ENCODE measurements at regions not wholly inside any gene's neighbourhood (a gene's known extent, or its start where the extent isn't known, plus 50 kb on each side); places are given as distances from the start of the nearest gene placed in this dataset.

DNA sequence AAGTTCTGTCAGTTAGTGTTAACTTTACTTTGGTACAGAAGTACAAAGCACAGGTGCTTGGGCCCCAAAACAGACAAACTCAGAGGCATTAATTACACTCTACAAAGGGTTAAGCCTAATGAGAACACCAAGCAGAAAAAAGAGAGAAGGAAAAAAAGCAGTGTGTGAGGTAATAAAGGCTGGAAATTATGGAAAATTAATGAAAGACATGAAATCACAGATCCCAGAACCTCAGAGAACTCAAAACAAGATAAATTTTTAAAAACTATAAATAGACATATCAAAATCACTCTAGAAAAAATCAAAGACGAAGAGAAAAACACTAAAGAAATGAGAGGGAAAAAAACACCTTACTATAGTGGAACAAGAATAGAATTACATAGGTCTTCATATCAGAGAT is 354.2 kb upstream of the ADAMTS16 start:
- DNase-seq (ENCODE audit: low read depth, low spot score), result no peak

DNA sequence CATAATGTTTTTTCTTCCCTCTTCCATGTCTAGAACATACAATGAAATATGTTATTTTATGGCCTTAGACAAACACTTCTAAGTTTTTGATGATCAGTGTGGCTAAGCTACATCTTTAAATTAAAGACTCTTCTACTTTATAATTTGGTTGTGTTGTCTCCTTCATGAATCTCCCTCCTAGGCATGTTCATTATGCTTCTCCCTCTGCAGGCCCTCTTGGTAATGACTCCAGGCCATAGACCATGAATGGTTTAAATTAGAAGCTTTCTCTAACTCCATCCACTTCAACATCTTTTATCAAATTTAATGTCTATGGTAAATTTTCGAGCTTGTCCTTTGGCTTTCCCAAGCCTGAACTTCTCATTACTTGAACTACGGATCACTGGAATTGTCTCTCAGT is 342.7 kb upstream of the ADAMTS16 start:
- DNase-seq (ENCODE audit: low read depth, low spot score), result no peak

DNA sequence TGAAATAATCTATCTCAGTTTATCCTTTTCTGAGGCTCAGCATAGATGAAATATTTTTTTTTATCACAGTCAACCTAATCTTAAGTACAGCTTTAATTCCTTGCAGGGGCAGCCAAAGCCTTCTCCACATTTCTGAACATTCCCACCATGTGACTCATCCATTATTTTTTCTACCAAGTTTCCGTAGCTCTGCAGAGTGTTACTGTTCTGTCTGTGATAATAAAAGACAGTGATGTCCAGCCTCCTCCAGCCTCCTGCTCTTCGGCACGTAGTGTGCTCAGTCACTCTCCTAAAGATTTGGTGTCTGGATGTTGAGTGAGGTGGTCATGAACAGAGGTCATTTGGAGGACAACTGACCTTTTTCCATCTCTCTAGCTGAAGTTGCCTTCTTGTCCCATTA is 338.1 kb upstream of the ADAMTS16 start:
- no peak for DNase-seq (ENCODE audit: low read depth, low spot score)

DNA sequence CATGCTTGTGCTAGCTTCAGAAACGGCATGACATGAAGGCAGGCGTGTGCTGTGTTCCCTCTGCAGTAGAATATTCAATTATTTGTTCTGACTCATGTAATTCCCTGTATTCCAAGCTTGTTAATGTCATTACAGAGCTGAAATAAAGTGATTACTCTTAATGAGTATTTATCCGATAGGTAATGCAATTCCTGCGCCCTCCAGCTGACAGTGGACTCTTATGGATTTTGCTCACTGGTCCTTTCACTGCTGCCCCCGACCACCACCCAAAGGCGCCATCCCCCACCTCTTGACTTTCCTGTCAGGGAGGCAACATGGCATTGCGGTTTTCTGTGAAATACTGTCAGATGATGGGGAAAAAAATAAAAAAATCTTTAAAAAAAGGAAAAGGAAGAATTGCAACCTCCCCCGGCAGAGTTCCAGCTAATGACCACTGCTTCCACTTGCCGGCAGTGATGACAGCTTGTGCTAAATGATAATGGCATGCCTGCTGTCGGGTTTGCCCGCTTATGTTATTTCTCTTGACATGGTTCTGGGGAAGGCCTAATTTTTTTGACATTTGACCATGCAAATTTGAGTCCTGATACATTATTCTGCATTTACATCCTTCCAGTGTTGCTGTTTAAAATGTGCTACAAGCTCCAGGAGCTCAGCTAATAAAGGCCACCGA is 335.3 kb upstream of the ADAMTS16 start:
- DNase-seq (ENCODE audit: low read depth, low spot score), result no peak

DNA sequence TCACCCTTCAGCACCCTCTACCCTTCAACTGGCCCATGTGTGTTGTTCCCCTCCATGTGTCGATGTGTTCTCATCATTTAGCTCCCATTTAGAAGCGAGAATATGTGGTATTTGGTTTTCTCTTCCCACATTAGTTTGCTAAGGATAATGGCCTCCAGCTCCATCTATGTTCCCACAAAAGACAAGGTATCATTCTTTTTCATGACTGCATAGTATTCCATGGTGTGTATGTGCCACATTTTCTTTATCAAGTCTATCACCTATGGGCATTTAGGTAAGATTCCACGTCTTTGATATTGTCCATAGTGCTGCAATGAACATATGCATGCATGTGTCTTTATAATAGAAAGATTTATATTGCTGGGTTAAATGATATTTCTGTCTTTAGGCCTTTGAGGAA is 325.1 kb upstream of the ADAMTS16 start:
- DNase-seq (ENCODE audit: low read depth, low spot score), result no peak

DNA sequence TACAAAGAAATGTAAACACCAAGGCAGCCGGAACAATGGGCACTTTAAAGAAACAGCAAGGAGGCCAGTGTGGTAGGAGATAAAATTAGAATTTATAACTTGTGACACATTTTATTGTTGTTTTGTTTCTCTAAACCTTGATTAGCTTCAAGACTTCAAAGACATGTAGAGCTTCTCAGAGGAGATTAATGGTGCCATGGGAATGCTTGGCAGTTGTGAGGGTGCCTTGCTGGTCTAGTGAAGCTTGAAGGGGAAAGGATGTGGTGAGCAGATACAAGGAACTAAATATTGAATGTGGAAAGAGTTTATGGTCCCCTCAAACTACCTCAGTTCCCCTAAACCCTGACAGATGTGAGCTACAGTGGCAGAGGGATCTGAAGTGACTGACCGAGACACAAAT is 322.4 kb upstream of the ADAMTS16 start:
- DNase-seq (ENCODE audit: low read depth, low spot score), result no peak

DNA sequence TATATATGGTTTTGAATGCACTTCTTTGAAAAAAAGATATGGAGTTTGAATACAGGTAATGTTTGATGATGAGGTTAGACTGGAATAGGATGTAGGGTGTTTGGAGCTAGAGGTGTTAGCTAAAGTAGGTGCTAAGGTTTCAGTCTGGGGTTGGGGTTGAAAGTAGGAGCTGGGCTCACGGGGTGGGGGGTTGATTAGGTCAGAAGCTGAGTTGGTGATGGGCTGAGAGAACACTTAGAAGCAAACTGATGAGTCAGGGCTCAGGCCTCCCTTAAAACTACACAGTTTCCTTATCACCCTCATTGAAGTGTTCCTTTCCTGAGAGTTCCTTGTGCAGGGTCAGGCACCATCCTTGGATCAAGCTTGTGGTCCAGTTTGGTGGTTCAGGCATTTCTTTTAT is 308.8 kb upstream of the ADAMTS16 start:
- DNase-seq (ENCODE audit: low read depth, low spot score), result no peak

DNA sequence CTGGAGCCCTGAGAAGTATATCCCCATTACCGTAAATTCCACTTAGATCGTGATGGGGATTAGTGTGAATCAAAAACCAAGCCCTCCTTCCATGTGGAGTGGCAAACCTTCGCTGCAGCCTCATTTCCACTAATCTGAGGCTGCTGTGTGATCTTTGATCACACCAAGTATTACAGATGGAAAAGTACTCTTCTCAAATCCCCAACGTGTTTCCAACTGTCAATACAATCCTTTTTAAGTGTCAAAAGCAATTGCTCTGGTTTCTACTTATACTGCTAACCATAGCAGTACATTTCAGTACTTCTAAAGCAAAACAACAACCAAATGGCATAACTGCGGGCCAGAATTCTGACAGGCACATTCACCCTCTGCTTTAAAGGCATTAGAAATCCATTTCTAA is 307.7 kb upstream of the ADAMTS16 start:
- no peak for DNase-seq (ENCODE audit: low read depth, low spot score)

DNA sequence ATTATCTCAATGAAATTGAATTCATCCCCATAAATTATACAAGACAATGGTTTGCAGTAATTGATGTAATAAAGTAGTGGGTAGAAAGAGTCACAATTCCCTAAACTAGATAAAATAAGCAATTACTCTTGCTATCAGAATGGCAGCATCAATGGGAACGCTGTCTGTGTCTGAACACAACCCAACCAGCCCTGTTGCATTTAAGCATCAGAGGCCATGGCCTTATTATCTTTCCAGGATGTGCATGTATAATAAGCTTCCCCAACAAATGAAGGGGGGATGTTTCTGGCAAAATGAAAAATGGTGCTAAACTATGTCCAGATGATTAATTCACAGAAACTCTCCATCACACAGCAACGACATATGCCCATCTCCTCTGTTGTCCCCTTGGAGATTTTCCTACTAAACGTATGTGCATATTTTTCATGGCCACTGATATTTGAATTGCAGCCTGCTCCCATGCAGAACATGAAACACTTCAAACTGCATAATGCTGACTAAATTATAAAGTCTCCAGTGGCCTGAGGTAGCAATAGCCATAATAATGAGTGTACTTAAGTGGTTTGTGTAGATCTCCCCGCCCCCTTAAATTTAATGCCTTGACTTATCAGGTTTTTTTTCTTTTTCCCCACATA is 306.9 kb upstream of the ADAMTS16 start:
- DNase-seq (ENCODE audit: low read depth, low spot score), result no peak

DNA sequence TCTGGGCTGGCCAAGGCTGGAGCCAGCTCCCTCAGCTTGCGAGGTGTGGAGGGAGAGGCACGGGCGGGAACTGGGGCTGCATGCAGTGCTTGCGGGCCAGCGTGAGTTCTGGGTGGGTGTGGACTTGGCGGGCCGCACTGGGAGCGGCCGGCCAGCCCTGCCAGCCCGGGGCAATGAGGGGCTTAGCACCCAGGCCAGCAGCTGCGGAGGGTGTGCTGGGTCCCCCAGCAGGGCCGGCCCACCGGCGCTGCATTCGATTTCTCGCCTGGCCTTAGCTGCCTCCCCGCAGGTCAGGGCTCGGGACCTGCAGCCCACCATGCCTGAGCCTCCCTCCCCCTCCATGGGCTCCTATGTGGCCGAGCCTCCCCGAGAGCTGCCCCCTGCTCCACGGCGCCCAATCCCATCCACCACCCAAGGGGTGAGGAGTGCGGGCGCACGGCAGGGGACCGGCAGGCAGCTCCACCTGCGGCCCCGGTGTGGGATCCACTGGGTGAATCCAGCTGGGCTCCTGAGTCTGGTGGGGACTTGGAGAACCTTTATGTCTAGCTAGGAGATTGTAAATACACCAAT is 302.6 kb upstream of the ADAMTS16 start:
- no peak for DNase-seq (ENCODE audit: low read depth, low spot score)

DNA sequence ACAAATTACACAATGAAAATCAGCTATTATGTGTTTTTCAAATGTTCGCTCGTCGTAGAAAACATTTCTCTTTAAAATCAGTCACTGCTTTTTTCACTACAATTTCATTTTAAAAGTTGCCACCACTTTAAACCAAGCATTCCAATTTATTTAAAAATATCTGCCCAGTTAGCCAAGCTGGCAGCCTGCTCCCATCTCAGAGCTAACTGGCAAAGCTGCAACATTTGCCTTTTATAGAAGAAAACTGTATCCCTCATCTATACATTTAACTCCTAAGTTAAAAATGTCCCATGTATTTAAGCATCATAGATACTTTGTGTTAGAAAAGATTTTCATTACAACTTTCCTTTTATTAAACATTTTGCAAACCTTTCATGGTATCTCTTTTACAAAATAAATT is 294.9 kb upstream of the ADAMTS16 start:
- no peak for DNase-seq (ENCODE audit: low read depth, low spot score)

DNA sequence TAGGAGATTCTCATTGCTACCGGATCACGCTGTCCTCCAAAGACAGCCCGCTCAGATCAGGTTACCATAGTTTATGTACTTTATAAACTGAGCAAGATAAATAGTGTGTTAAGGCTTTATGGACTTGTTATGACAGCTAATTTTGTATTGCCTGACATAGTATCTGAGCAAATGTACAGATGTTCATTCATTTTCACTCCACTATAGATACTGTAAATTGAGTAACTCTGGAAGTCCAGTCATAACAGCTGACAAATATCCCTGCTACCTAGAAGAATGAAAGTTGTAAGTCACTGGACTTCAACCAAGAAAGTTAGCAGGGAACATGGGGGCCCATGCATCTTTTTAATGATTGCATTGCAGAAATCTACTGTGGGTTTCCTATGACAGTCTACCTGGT is 292.4 kb upstream of the ADAMTS16 start:
- no peak for DNase-seq (ENCODE audit: low read depth, low spot score)

DNA sequence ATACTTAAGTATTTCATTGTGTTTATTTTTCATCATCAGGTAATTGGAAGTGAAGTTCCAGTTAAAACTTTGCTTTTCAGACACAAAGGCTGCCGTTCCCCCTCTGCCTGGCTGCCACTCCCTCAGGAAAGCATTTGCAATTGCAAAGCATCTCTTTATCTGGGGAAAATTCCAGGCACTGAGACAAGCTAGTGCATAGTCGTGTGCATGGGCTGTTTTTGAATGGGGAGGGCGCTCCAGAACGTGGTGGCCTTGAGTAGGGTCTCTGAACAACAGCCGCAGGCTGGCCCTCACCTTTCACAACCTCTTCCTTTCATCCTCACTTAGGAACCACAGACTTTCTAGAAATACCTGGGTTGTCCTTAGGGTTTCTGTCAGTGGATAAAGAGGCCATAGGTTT is 285.1 kb upstream of the ADAMTS16 start:
- DNase-seq (ENCODE audit: low read depth, low spot score), result no peak

DNA sequence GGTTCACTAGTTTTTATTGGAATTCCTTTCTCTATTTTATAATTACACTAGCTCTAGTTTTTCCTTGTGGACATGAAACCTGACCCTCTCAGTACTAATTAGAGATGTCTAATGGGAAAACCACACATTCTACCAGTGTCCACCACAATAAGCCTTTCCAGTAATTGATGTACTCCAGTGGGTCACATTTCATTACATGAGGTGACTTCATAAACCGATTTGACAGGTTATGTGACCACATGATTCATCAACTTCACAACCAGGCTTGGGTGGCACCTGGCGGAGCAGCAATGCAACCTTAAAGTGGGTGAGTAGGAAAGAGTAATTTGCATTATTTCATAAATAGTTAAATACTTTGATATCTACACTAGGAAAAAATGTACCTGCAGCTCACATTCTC is 284.2 kb upstream of the ADAMTS16 start:
- DNase-seq (ENCODE audit: low read depth, low spot score), result no peak

DNA sequence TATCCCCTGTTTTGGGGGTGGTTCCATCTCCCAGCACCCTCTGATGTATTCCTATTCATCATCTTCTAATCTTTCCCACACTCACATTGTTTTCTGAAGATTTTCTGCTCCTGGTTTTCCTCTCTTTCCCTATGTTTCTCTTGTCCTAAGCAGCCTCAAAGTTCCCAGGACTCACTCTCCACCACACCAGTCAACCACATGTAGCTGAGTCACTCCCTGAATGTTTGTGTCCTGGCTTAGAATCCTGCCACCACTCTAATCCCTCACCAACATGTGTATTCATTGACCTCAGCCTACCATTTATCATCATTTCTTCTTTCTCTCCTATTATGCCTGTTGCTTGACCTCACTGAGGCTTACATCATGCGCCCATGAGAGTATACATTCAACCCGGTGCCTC is 282.4 kb upstream of the ADAMTS16 start:
- no peak for DNase-seq (ENCODE audit: low read depth, low spot score)

DNA sequence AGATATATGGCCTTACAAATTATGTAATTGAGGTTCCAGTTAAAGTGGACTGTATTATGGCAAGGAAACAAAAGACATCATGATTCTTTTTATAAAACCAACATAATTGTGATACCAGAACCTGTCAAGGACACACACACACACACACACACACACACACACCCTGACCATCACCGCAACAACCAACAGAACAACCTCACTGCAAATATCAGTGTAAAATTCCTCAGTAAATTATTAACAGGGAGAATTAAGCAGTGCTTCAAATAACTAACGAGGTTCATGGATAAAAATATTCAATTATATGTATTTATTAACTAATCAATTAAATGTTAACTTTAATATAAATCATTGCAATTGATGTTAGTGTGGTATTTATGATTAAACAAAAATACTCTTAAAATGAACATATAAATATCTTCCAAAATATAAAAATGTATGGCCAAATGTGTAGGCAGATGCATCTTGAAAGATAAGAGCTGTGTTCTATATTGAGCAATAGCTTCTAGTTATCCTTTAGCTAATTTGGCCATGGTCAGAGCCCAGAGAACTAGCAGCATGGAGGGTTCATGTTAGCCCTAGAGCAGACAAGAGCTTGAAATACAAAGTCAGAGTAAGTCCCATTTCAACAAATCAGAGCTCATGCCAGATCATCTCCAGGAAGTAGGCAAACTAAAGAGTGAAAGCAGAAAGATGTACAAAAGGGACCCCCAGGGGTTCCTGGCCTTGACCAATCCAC is 280.5 kb upstream of the ADAMTS16 start:
- no peak for DNase-seq (ENCODE audit: low read depth, low spot score)

DNA sequence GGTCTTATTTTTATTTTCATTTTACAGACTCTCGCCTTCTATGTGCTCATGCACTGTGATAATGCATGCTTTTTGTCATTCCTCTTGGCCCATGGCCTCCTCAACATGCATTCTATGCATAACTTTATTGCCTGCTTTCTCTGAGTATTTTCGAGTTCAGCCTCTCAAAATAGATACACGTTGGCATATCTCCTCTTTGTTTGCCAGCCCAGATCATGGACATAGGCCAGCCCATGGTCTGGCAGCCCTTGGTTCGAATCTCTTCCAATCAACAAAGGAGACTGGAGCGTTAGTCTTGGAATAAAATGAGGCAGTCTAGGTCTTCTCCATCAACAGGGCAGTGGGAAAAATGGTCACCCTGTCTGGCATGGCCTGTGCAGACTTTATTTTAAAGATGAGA is 279.5 kb upstream of the ADAMTS16 start:
- DNase-seq (ENCODE audit: low read depth, low spot score), result no peak

DNA sequence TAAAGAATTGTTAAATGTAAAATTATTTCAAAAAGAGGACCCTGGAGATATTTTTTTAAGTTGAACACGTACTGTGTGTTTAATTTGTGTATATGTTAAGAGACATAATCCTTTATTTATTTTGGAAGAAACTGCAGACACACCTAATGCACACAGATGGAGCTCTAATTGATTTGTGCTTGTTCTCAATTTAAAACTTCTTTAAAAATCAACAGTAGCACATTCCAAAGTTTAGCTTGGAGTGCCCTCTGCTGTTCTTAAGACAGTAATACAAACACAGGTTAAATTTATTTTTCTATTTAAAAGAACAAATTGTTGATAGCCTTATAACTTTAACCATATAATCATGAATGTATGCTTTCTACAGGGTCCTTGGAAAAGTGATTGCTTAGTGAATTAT is 277.6 kb upstream of the ADAMTS16 start:
- DNase-seq (ENCODE audit: low read depth, low spot score), result peak; percentile 7

DNA sequence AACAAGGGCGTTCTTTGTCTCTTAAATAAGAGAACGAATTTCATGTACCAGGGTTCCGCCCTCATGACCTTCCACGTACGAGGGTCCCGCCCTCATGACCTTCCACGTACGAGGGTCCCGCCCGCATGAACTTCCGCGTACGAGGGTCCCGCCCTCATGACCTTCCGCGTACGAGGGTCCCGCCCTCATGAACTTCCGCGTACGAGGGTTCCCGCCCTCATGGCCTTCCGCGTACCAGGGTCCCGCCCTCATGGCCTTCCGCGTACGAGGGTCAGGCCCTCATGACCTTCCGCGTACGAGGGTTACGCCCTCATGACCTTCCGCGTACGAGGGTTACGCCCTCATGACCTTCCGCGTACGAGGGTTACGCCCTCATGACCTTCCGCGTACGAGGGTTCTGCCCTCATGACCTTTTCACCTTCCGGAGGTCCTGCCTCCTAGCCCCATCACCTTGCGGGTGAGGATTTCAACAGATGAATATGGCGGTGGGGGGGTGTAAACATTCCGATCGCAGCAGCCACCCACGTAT is 273.9 kb upstream of the ADAMTS16 start:
- no peak for DNase-seq (ENCODE audit: low read depth, low spot score)

DNA sequence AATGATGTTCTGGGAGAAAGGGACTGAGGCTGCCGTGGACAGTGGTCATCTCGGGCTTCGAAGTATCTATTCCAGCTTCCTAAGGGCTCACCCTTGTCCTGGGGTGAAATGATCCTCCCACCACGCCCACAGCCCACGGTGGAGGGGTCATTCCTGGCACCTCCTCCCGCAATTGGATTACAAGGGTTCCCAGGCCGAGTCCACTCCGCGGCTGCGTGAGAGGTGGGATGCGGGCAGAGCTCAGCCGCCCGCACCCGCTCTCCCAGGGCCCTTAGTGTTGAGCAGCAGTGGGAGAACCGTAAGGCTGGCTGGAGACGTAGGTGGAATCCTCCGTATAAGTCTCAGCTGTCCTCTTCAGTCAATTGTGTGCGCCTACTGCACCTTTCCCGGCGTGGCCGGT is 273.3 kb upstream of the ADAMTS16 start:
- DNase-seq (ENCODE audit: low read depth, low spot score), result no peak

DNA sequence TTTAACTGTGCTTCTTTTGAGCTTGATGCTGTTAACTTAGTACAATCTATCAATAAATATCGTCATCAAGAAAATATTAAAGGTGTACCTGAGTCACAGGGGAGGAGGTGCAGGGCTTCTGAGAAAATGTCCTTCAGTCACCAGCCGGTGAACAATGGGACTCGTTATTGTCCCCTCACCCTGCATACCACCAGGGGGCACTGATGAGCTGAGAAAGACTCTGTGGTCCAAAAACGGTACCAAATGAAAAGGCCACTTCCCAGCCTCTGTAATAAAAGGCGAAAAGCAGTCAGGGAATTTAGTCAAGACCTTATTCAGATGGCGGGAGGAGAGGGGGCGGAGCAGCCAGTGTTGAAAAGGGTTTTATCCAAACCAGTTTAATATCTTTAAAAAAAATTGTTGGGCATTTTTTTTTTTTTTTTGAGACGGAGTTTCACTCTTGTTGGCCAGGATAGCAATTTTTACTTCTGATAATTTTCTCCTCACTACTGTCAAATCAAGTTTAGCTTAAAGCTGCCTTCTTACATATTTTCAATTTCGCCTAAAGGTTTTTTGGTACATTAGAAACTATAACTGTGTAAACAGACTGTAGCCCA is 271.9 kb upstream of the ADAMTS16 start:
- no peak for DNase-seq (ENCODE audit: low read depth, low spot score)

DNA sequence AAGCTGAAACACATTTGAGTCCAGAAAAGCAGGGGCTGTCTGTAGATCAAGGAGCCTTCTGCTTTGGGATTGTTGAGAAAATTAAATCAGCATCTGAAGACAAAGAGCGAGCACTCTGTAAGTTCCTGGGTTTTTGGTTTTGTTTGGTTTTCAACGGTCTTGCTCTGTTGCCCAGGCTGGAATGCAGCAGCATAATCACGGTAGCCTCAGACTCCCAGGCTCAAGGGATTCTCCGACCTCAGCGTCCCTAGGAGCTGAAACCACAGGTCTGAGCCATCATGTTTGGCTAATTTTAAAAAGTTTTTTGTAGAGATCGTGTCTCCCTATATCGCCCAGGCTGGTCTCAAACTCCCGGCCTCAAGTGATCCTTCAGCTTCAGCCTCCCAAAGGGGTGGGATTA is 266.5 kb upstream of the ADAMTS16 start:
- DNase-seq (ENCODE audit: low read depth, low spot score), result no peak

Measured in iPS DF 19.7 (cell line).